Mucosa of descending colon (tissue), 3 donors: ENCODE measurements at regions not wholly inside any gene's neighbourhood (a gene's known extent, or its start where the extent isn't known, plus 50 kb on each side); places are given as distances from the start of the nearest gene placed in this dataset.

Experiments used
- ATAC-seq: fragments of 200-7000 bp; cut with Tn5 transposase; one replicate; pipeline ENCODE4 v1.9.1; 2020; ENCODE audit warnings: mild to moderate bottlenecking, moderate library complexity
- DNase-seq, 3 donors: peaks; one replicate each; pipeline ENCODE4 v3.0.0-alpha.2; 2020
- H3K36me3 ChIP-seq: fragments of 200-600 bp; one replicate; pipeline ENCODE4 v1.8.0; 2021; ENCODE audit warnings: low read depth, mild to moderate bottlenecking
- H3K4me1 ChIP-seq: fragments of 200-600 bp; one replicate; pipeline ENCODE4 v1.8.0; 2021; ENCODE audit warnings: low read depth, mild to moderate bottlenecking
- H3K4me3 ChIP-seq: fragments of 200-600 bp; one replicate; pipeline ENCODE4 v1.8.0; 2021; ENCODE audit warnings: mild to moderate bottlenecking
- H3K9me3 ChIP-seq: fragments of 200-600 bp; one replicate; pipeline ENCODE4 v1.8.0; 2021; ENCODE audit warnings: mild to moderate bottlenecking
- intact Hi-C, 2 donors: fragments of 100-400 bp; cut with DNase I in 1 of 2; cut with micrococcal nuclease in 1 of 2; formaldehyde crosslinking; loops; one replicate each; pipeline versions ENCODE4 v1.11.0 to v1.11.1; 2022; cut with DNase I, micrococcal nuclease
- TF ChIP-seq, protein P1 (sequence below): fragments of 200-600 bp; IDR thresholded peaks from one replicate; pipeline ENCODE4 v1.8.0; 2022; ENCODE audit warnings: antibody characterized with exemption, mild to moderate bottlenecking
- donor health status: DM: no; HTN: no; CAD: no; lungs with moderate emphysema.
- donor health status: DM: no; HTN: no; CAD: no.
- donor health status: DM: no; HTN: yes; CAD: no.

DNA sequence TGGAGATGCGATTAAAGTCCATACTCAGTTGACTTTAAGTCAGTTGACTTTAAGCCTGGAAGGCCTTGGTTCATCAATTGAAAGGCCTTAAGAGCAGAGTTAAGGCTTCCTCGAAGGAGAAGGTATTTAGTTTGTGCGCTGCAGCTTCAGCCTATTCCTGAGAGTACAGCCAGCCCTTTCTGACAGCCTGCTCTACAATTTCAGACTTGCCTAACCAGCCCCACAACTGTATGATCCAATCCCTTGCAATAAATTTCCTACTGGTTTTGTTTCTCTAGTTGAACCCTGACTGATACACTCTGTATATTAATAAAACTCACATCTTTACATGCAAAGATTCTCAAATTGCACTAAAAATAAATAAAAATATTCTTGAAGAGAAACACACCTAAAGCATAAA lies 66.1 kb upstream of the RORA start:
- Histone ChIP-seq H3K4me1 (no peaks in the 10 kb centered on the region), H3K36me3 (no peaks in the 10 kb centered on the region), H3K4me3 (no peak overlapping the region), H3K9me3 (no peaks in the 10 kb centered on the region)
- ATAC-seq (no peak), DNase-seq (no peak)
- intact Hi-C loops = no loop called here
- TF ChIP-seq, protein P1, sequence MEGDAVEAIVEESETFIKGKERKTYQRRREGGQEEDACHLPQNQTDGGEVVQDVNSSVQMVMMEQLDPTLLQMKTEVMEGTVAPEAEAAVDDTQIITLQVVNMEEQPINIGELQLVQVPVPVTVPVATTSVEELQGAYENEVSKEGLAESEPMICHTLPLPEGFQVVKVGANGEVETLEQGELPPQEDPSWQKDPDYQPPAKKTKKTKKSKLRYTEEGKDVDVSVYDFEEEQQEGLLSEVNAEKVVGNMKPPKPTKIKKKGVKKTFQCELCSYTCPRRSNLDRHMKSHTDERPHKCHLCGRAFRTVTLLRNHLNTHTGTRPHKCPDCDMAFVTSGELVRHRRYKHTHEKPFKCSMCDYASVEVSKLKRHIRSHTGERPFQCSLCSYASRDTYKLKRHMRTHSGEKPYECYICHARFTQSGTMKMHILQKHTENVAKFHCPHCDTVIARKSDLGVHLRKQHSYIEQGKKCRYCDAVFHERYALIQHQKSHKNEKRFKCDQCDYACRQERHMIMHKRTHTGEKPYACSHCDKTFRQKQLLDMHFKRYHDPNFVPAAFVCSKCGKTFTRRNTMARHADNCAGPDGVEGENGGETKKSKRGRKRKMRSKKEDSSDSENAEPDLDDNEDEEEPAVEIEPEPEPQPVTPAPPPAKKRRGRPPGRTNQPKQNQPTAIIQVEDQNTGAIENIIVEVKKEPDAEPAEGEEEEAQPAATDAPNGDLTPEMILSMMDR = no peak

DNA sequence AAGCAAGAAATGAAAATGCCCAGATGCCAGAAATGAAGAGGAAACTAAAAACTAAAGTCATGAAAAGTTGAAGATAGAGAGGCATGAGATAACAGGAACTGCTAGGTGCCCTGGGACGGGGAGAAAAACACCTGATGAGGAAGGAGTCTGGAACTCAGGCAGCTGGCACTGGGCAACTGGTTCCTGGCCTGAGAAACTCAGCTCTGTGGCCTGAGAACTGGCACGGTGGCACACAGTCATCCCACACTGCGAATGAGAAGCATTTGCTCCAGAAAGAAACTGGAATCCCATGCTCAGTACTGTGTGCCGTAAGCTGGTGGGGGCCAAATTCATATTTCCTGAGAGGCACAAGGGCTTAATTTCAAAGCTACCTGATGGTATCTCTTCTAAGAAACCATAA lies 53.6 kb upstream of the RORA start:
- Histone ChIP-seq H3K9me3 (no peaks in the 10 kb centered on the region), H3K4me3 (no peak overlapping the region), H3K36me3 (no peaks in the 10 kb centered on the region), H3K4me1 (no peaks in the 10 kb centered on the region)
- intact Hi-C loops = no loop called here
- DNase-seq (no peak), ATAC-seq (no peak)
- TF ChIP-seq, protein P1 = no peak

DNA sequence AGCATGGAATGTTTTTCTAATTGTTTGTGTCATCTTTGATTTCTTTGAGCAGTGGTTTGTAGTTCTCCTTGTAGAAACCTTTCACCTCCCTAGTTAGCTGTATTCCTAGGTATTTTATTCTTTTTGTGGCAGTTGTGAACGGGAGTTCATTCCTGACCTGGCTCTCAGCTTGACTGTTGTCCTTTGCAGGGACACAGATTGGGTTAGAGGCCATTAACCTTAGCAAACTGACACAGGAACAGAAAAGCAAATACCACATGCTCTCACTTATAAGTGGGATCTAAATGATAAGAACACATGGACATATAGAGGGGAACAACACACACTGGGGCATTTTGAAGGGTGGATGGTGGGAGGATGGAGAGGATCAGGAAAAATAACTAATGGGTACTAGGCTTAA lies 52.2 kb upstream of the RORA start:
- Histone ChIP-seq H3K4me3 (no peak overlapping the region), H3K4me1 (no peaks in the 10 kb centered on the region), H3K36me3 (no peaks in the 10 kb centered on the region), H3K9me3 (no peaks in the 10 kb centered on the region)
- ATAC-seq (no peak), DNase-seq (no peak)
- intact Hi-C loops = no loop called here
- TF ChIP-seq, protein P1 = no peak
